ENCODE measurements at regions not wholly inside any gene's neighbourhood (a gene's known extent, or its start where the extent isn't known, plus 50 kb on each side); places are given as distances from the start of the nearest gene placed in this dataset.

DNA sequence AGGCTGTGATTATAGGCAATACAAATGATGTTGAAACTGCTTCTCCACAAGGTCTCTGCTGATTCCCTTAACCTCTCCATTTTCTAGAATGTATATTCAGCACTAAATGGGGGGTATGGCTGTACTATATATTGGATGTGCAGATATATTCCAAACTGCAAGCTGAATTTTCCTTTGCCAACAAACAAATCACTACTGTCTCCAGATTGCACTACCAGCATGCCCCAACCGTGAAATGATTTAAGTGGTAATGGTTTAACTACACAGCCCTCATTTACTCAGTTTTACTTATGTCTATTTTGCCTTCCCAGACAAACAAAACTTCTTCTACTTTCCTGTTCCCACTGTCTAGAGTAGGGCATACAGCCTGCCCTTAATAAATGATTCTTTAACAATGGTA, 112.7 kb upstream of the GAREM1 start:
- TF ChIP-seq TAF1 (IDR thresholded peaks at IDR 0.05; ENCODE audit: borderline replicate concordance, insufficient read depth, low read length) (no peak), POLR2AphosphoS5 (IDR thresholded peaks at IDR 0.05; ENCODE audit: low read depth, low read length) (no peak), SIN3A (IDR thresholded peaks at IDR 0.05; ENCODE audit: borderline replicate concordance, insufficient read depth, low read length) (no peak), REST (IDR thresholded peaks at IDR 0.05; ENCODE audit: insufficient read depth in 1 of 2, low read depth in 2 of 2, low read length in 2 of 2) (no peak), FOXP2 (optimal IDR thresholded peaks at IDR 0.05; ENCODE audit: borderline replicate concordance, extremely low read depth, extremely low read length, insufficient read depth) (no peak)
